K562 (cell line): ENCODE measurements at regions not wholly inside any gene's neighbourhood (a gene's known extent, or its start where the extent isn't known, plus 50 kb on each side); places are given as distances from the start of the nearest gene placed in this dataset.

ENCODE experiments used
- ATAC-seq: fragments of 200-7000 bp; cut with Tn5 transposase; 3 replicates; pipeline ENCODE4 v1.9.1; 2020; ENCODE audit warnings: moderate library complexity
- BruUV-seq: library from RNA; stranded (reverse); fragments of 400-500 nt; replicated peaks from 2 replicates; lab custom pipeline; 2021; lab: Mats Ljungman, UMichigan
- CTCF ChIA-PET: fragments of 300-600 bp; formaldehyde crosslinking; extraction: SDS; loops from one replicate; lab custom pipeline; 2021; ENCODE audit warnings: low intra/inter-chr PET ratio; lab: Yijun Ruan, JAX
- POLR2A ChIA-PET: fragments of 300-600, 350-650 bp; sonication (Branson Sonifier 250); formaldehyde crosslinking; extraction: SDS; loops from one replicate; lab custom pipeline; 2021; ENCODE audit warnings: antibody characterized with exemption, inconsistent platforms; lab: Yijun Ruan, JAX
- DNase-seq, 4 experiments: peaks; one replicate each; pipeline versions ENCODE4 v3.0.0 to v3.0.0-alpha.2; 2011 to 2018; ENCODE audit warnings: low spot score in 3 of 4, mixed read lengths in 3 of 4; ENCODE audit errors: extremely low read depth in 1 of 4
- FAIRE-seq: peaks from 2 replicates; lab custom pipeline; 2011; peaks lifted over from hg19 to GRCh38; lab: Jason Lieb, UNC
- H2AFZ ChIP-seq: 2 replicates; pipeline ENCODE4 v1.6.0; 2011; ENCODE audit warnings: low read depth, low read length, control low read depth, inconsistent platforms
- H3K27ac ChIP-seq: fragments of 200-600 bp; 3 replicates; pipeline ENCODE4 v1.8.0; 2011; ENCODE audit warnings: low read depth, mild to moderate bottlenecking, control low read depth, inconsistent platforms, low read length, moderate library complexity, mixed read lengths; ENCODE audit errors: extremely low read depth
- H3K27me3 ChIP-seq, 2 experiments: fragments of 300-600 bp in 1 of 2; 2 replicates in 1 of 2; 3 replicates in 1 of 2; pipeline versions ENCODE4 v1.6.0 to v1.8.0; 2011; ENCODE audit warnings: inconsistent platforms in 2 of 2, low read length in 2 of 2, mild to moderate bottlenecking in 1 of 2, mixed read lengths in 1 of 2, moderate library complexity in 1 of 2; ENCODE audit not compliant: control insufficient read depth in 2 of 2, insufficient read depth in 2 of 2
- H3K36me3 ChIP-seq: fragments of 300-600 bp; 3 replicates; pipeline ENCODE4 v1.8.0; 2011; ENCODE audit warnings: mild to moderate bottlenecking, low read length, inconsistent platforms; ENCODE audit not compliant: control insufficient read depth, insufficient read depth
- H3K4me1 ChIP-seq, 2 experiments: fragments of 200-600 bp in 1 of 2; replicated peaks in 1 of 2; 2 replicates in 1 of 2; 3 replicates in 1 of 2; pipeline versions ENCODE4 v1.5.1 to v1.8.0; 2011; ENCODE audit warnings: inconsistent platforms in 2 of 2, low read length in 2 of 2, mild to moderate bottlenecking in 1 of 2, mixed read lengths in 1 of 2, moderate library complexity in 1 of 2; ENCODE audit not compliant: control insufficient read depth in 2 of 2, insufficient read depth in 2 of 2
- H3K4me2 ChIP-seq: 2 replicates; pipeline ENCODE4 v1.6.1; 2011; ENCODE audit warnings: low read length, control low read depth, inconsistent platforms, mixed read lengths; ENCODE audit not compliant: insufficient read depth
- H3K4me3 ChIP-seq: fragments of 200-600 bp; sonication (generic), shearing (Covaris generic); 2 replicates; pipeline ENCODE4 v1.5.1; 2016; ENCODE audit warnings: control low read depth, inconsistent platforms
- H3K79me2 ChIP-seq: fragments of 200-600 bp; 3 replicates; pipeline ENCODE4 v1.8.0; 2011; ENCODE audit warnings: low read length, inconsistent platforms; ENCODE audit not compliant: control insufficient read depth, insufficient read depth
- H3K9ac ChIP-seq, 2 experiments: 2 replicates each; pipeline versions ENCODE4 v1.6.0 to v1.6.1; 2011; ENCODE audit warnings: low read depth in 2 of 2, low read length in 2 of 2, control low read depth in 1 of 2, inconsistent platforms in 1 of 2, mild to moderate bottlenecking in 1 of 2, mixed read lengths in 1 of 2; ENCODE audit not compliant: insufficient read depth in 1 of 2
- H3K9me1 ChIP-seq: one replicate; pipeline ENCODE4 v1.6.0; 2011; ENCODE audit warnings: inconsistent platforms, mild to moderate bottlenecking, low read length, moderate library complexity; ENCODE audit not compliant: control insufficient read depth, insufficient read depth
- H3K9me3 ChIP-seq: replicated peaks from 2 replicates; pipeline ENCODE4 v1.5.1; 2011; ENCODE audit warnings: low read depth, low read length, inconsistent platforms; ENCODE audit not compliant: control insufficient read depth, insufficient read depth
- H4K20me1 ChIP-seq: replicated peaks from 2 replicates; pipeline ENCODE4 v1.6.1; 2011; ENCODE audit warnings: low read length, inconsistent platforms, mixed read lengths; ENCODE audit not compliant: control insufficient read depth, insufficient read depth
- CBX1 ChIP-seq: sonication (generic); IDR thresholded peaks from 2 replicates; pipeline ENCODE4 v1.6.1; 2016; ENCODE audit warnings: antibody characterized with exemption, low read depth, mild to moderate bottlenecking
- CBX3 ChIP-seq, 2 experiments: IDR thresholded peaks; 1 replicate in 1 of 2; 2 replicates in 1 of 2; pipeline ENCODE4 v1.6.1; 2012; ENCODE audit warnings: inconsistent platforms in 2 of 2, low read length in 2 of 2, borderline replicate concordance in 1 of 2, control low read depth in 1 of 2
- DPF2 ChIP-seq: fragments of 450-650 bp; IDR thresholded peaks from 2 replicates; pipeline ENCODE4 v1.6.1; 2016
- ETS2 ChIP-seq: IDR thresholded peaks from 2 replicates; pipeline ENCODE4 v1.6.1; 2016; ENCODE audit warnings: borderline replicate concordance, missing genetic modification characterization, mild to moderate bottlenecking, moderate library complexity, missing compliant biosample characterization; ENCODE audit not compliant: poor library complexity, severe bottlenecking
- FOXK1 ChIP-seq: sonication (generic); formaldehyde crosslinking; IDR thresholded peaks from 2 replicates; pipeline ENCODE4 v1.8.0; 2022; ENCODE audit warnings: missing genetic modification reagents, mild to moderate bottlenecking, borderline replicate concordance
- HBP1 ChIP-seq: fragments of 450-650 bp; formaldehyde crosslinking; IDR thresholded peaks from 2 replicates; pipeline ENCODE4 v1.4.0; 2022; ENCODE audit warnings: missing genetic modification characterization
- HDGF ChIP-seq: fragments of 450-650 bp; IDR thresholded peaks from 2 replicates; pipeline ENCODE4 v1.6.1; 2016
- MYBL2 ChIP-seq, 2 experiments: fragments of 450-650 bp in 1 of 2; sonication (generic) in 1 of 2; formaldehyde crosslinking in 1 of 2; IDR thresholded peaks; 2 replicates each; pipeline versions ENCODE4 v1.6.1 to v1.8.1; 2017 to 2022; ENCODE audit warnings: borderline replicate concordance in 1 of 2, inconsistent platforms in 1 of 2, low read depth in 1 of 2, mild to moderate bottlenecking in 1 of 2, missing genetic modification reagents in 1 of 2, moderate library complexity in 1 of 2
- NCOA1 ChIP-seq: fragments of 450-650 bp; IDR thresholded peaks from 2 replicates; pipeline ENCODE4 v1.6.1; 2016; ENCODE audit warnings: low read depth
- NFIX ChIP-seq: fragments of 250-450 bp; sonication (Bioruptor Pico); IDR thresholded peaks from 2 replicates; pipeline ENCODE4 v1.4.0; 2020; ENCODE audit warnings: low read depth, mild to moderate bottlenecking, moderate library complexity
- NRF1 ChIP-seq, 2 experiments: fragments of 450-650 bp; IDR thresholded peaks in 1 of 2; conservative IDR thresholded peaks in 1 of 2; 2 replicates each; pipeline ENCODE4 v1.6.1; 2014; ENCODE audit warnings: mild to moderate bottlenecking in 2 of 2
- POLR2H ChIP-seq: IDR thresholded peaks from 2 replicates; pipeline ENCODE4 v1.6.1; 2016; ENCODE audit warnings: missing genetic modification characterization, low read depth, mild to moderate bottlenecking, control low read depth, missing compliant biosample characterization, moderate library complexity
- POLR3A ChIP-seq: IDR thresholded peaks from 2 replicates; pipeline ENCODE4 v1.6.1; 2011; ENCODE audit warnings: borderline replicate concordance, mild to moderate bottlenecking, moderate library complexity; ENCODE audit not compliant: insufficient read length, insufficient read depth; ENCODE audit errors: extremely low read depth
- SMAD3 ChIP-seq: fragments of 450-650 bp; formaldehyde crosslinking; conservative IDR thresholded peaks from 2 replicates; pipeline ENCODE4 v1.4.0; 2020; ENCODE audit warnings: mild to moderate bottlenecking
- SMARCA4 ChIP-seq: fragments of 450-650 bp; IDR thresholded peaks from 2 replicates; pipeline ENCODE4 v1.6.1; 2016
- SMARCE1 ChIP-seq: fragments of 450-650 bp; IDR thresholded peaks from 2 replicates; pipeline ENCODE4 v1.7.1; 2016; ENCODE audit warnings: mild to moderate bottlenecking
- ZFP30 ChIP-seq: fragments of 250-450 bp; sonication (Bioruptor Pico); IDR thresholded peaks from 2 replicates; pipeline ENCODE4 v1.8.0; 2022; ENCODE audit warnings: moderate library complexity, mild to moderate bottlenecking, inconsistent platforms, borderline replicate concordance
- ZNF324 ChIP-seq: fragments of 250-450 bp; sonication (Bioruptor Pico); IDR thresholded peaks from 2 replicates; pipeline ENCODE4 v1.4.0; 2020; ENCODE audit warnings: mild to moderate bottlenecking
- ZNF699 ChIP-seq: fragments of 250-450 bp; sonication (Bioruptor Pico); IDR thresholded peaks from 2 replicates; pipeline ENCODE4 v1.8.0; 2021; ENCODE audit warnings: mild to moderate bottlenecking, moderate library complexity; ENCODE audit not compliant: insufficient replicate concordance
- WGBS: fragments of 100-300 bp; shearing (Covaris generic); methylation state at CpG from one replicate; pipeline ENCODE4 v1.1.6; 2016; ENCODE audit warnings: low coverage, mixed read lengths; ENCODE audit not compliant: insufficient coverage; ENCODE audit errors: missing lambda C conversion rate; 5-methylcytosine and 5-hydroxymethylcytosine counted together
- in situ Hi-C: fragments of 300-500 bp; cut with MboI; formaldehyde crosslinking; loops from 4 replicates; pipeline ENCODE4 v1.15.0; 2018; ENCODE audit warnings: inconsistent platforms, mixed read lengths
- intact Hi-C: fragments of 100-400 bp; cut with micrococcal nuclease; formaldehyde crosslinking; loops from 2 replicates; pipeline ENCODE4 v1.14.2; 2022
- TF ChIP-seq, protein P1 (sequence below): fragments of 450-650 bp; formaldehyde crosslinking; IDR thresholded peaks from 2 replicates; pipeline ENCODE4 v1.4.0; 2020; ENCODE audit warnings: mild to moderate bottlenecking, moderate library complexity

- DNase-seq = no peak
- H3K9me3 ChIP-seq = no peaks in the 10 kb centered on the region
- H3K9ac ChIP-seq = no peak overlapping the region
- CTCF ChIA-PET = no interaction called here
- no TSS peak for BruUV-seq
- no peaks in the 10 kb centered on the region for H3K27me3 ChIP-seq
- H3K4me1 ChIP-seq = no peaks in the 10 kb centered on the region
- H4K20me1 ChIP-seq = no peaks in the 10 kb centered on the region; the same call in 1 of the 2 replicates
- 0% methylated on average over 4 of the region's 4 CpGs for WGBS
- H3K27ac ChIP-seq = no peak overlapping the region
- no peak overlapping the region for H3K4me3 ChIP-seq
- no peak for FAIRE-seq
- TF ChIP-seq ZFP30 (CRISPR knock-in tag) (no peak), SMARCA4 (no peak), NRF1 (conservative IDR thresholded peaks at IDR 0.05 in 1 of 2, IDR thresholded peaks at IDR 0.05 in 1 of 2) (no peak), NCOA1 (no peak), MYBL2 (IDR thresholded peaks at IDR 0.05; ENCODE audit: low read depth) (no peak), MYBL2 (CRISPR knock-in tag; IDR thresholded peaks at IDR 0.05; ENCODE audit: borderline replicate concordance) (no peak), ZNF699 (CRISPR knock-in tag) (no peak), ETS2 (tag) (no peak), CBX1 (no peak), SMAD3 (CRISPR knock-in tag) (no peak), POLR3A (no peak), POLR2H (tag) (no peak), CBX3 (IDR thresholded peaks at IDR 0.05; ENCODE audit: borderline replicate concordance in 1 of 2, low read length in 2 of 2) (no peak), ZNF324 (CRISPR knock-in tag) (no peak), SMARCE1 (no peak), HDGF (no peak), NFIX (CRISPR knock-in tag) (no peak), FOXK1 (CRISPR knock-in tag) (no peak), DPF2 (no peak), HBP1 (CRISPR knock-in tag) (no peak)
- TF ChIP-seq, protein P1, sequence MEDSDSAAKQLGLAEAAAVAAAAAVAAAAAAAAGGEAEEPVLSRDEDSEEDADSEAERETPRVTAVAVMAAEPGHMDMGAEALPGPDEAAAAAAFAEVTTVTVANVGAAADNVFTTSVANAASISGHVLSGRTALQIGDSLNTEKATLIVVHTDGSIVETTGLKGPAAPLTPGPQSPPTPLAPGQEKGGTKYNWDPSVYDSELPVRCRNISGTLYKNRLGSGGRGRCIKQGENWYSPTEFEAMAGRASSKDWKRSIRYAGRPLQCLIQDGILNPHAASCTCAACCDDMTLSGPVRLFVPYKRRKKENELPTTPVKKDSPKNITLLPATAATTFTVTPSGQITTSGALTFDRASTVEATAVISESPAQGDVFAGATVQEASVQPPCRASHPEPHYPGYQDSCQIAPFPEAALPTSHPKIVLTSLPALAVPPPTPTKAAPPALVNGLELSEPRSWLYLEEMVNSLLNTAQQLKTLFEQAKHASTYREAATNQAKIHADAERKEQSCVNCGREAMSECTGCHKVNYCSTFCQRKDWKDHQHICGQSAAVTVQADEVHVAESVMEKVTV (CRISPR knock-in tag) = no peak
- no peaks in the 10 kb centered on the region for H3K9me1 ChIP-seq
- intact Hi-C loops (no loop called here), in situ Hi-C loops (no loop called here)
- ATAC-seq = no peak
- no peaks in the 10 kb centered on the region for H3K79me2 ChIP-seq
- no peak overlapping the region for H3K4me2 ChIP-seq
- no peak overlapping the region for H2AFZ ChIP-seq
- H3K36me3 ChIP-seq = no peaks in the 10 kb centered on the region
- POLR2A ChIA-PET = no interaction called here
Measured at GRCh38 chr3:182094321-182094720, 382.6 kb downstream of the SOX2 start.
